Subcutaneous abdominal adipose tissue (tissue), 5 donors: ENCODE measurements at regions not wholly inside any gene's neighbourhood (a gene's known extent, or its start where the extent isn't known, plus 50 kb on each side); places are given as distances from the start of the nearest gene placed in this dataset.
A peak's percentile ranks its signal among the peaks of the same experiment; 100 is the strongest.

Experiments used
- H3K27ac ChIP-seq: one replicate; pipeline ENCODE4 v1.7.0; 2013; ENCODE audit warnings: low read depth, mild to moderate bottlenecking, inconsistent platforms, low read length, moderate library complexity
- H3K27me3 ChIP-seq, 5 donors: one replicate each; pipeline ENCODE4 v1.7.0; 2013; ENCODE audit warnings: low read length in 5 of 5, inconsistent platforms in 1 of 5; ENCODE audit not compliant: control insufficient read depth in 5 of 5, insufficient read depth in 4 of 5
- H3K36me3 ChIP-seq, 5 donors: one replicate each; pipeline ENCODE4 v1.7.0; 2013; ENCODE audit warnings: low read length in 5 of 5; ENCODE audit not compliant: control insufficient read depth in 5 of 5, insufficient read depth in 5 of 5
- H3K4me1 ChIP-seq, 5 donors: one replicate each; pipeline ENCODE4 v1.7.0; 2013; ENCODE audit warnings: low read length in 5 of 5, mild to moderate bottlenecking in 3 of 5, moderate library complexity in 1 of 5; ENCODE audit not compliant: control insufficient read depth in 5 of 5, insufficient read depth in 5 of 5
- H3K4me3 ChIP-seq, 5 donors: one replicate each; pipeline ENCODE4 v1.7.0; 2013; ENCODE audit warnings: low read length in 5 of 5, low read depth in 1 of 5
- H3K9ac ChIP-seq, 5 donors: one replicate each; pipeline ENCODE4 v1.7.0; 2013; ENCODE audit warnings: low read length in 5 of 5, mild to moderate bottlenecking in 4 of 5, moderate library complexity in 3 of 5
- H3K9me3 ChIP-seq, 5 donors: one replicate each; pipeline ENCODE4 v1.7.0; 2013; ENCODE audit warnings: low read length in 5 of 5; ENCODE audit not compliant: control insufficient read depth in 5 of 5
- donor health status: healthy.
- donor health status: healthy.
- donor health status: healthy.
- donor health status: healthy.
- donor health status: healthy.

GRCh38 chrX:9146657-9147056 lies 112.7 kb upstream of the FAM9B start:
- peaks cover 0 to 3% (median 0%) of the 10 kb centered on the region in 5 donors for H3K27me3 ChIP-seq
- H3K9ac ChIP-seq = no peak overlapping the region
- H3K27ac ChIP-seq = no peak overlapping the region
- H3K36me3 ChIP-seq = no peaks in the 10 kb centered on the region
- H3K4me3 ChIP-seq = no peak overlapping the region
- peaks cover 0 to 14% (median 3%) of the 10 kb centered on the region in 5 donors for H3K4me1 ChIP-seq
- H3K9me3 ChIP-seq = peaks cover 0 to 3% (median under 1%) of the 10 kb centered on the region in 5 donors

GRCh38 chrX:9147086-9147485 lies 113.2 kb upstream of the FAM9B start:
- H3K9ac ChIP-seq = no peak overlapping the region
- peaks cover 0 to 3% (median 0%) of the 10 kb centered on the region in 5 donors for H3K27me3 ChIP-seq
- peaks cover 0 to 7% (median 3%) of the 10 kb centered on the region in 5 donors for H3K9me3 ChIP-seq
- H3K4me1 ChIP-seq = peaks cover 0 to 14% (median 3%) of the 10 kb centered on the region in 5 donors
- H3K36me3 ChIP-seq = no peaks in the 10 kb centered on the region
- no peak overlapping the region for H3K27ac ChIP-seq
- H3K4me3 ChIP-seq = no peak overlapping the region

GRCh38 chrX:9147726-9148125 lies 113.8 kb upstream of the FAM9B start:
- peaks cover 0 to 7% (median 3%) of the 10 kb centered on the region in 5 donors for H3K9me3 ChIP-seq
- H3K9ac ChIP-seq = no peak overlapping the region
- no peaks in the 10 kb centered on the region for H3K36me3 ChIP-seq
- peaks cover 0 to 3% (median 0%) of the 10 kb centered on the region in 5 donors for H3K27me3 ChIP-seq
- H3K4me1 ChIP-seq = peaks cover 0 to 14% (median 3%) of the 10 kb centered on the region in 5 donors
- no peak overlapping the region for H3K4me3 ChIP-seq
- no peak overlapping the region for H3K27ac ChIP-seq

- H3K4me3 ChIP-seq = no peak overlapping the region
- peaks cover 0 to 3% (median 0%) of the 10 kb centered on the region in 5 donors for H3K27me3 ChIP-seq
- peak overlapping the region; percentile 16 for H3K27ac ChIP-seq
Measured at GRCh38 chrX:9148615-9149399, 114.9 kb upstream of the FAM9B start.

GRCh38 chrX:9149501-9150245 lies 115.7 kb upstream of the FAM9B start:
- Histone ChIP-seq H3K27me3 (peaks cover 0 to 3% (median 0%) of the 10 kb centered on the region in 5 donors), H3K27ac (no peak overlapping the region), H3K4me1 (peaks cover 0 to 11% (median 2%) of the 10 kb centered on the region in 5 donors), H3K9ac (no peak overlapping the region), H3K36me3 (no peaks in the 10 kb centered on the region), H3K9me3 (peaks cover 0 to 9% (median 3%) of the 10 kb centered on the region in 5 donors), H3K4me3 (no peak overlapping the region)

More at GRCh38 chrX:9148615-9149399, 114.9 kb upstream of the FAM9B start:
- Histone ChIP-seq H3K4me1 (peaks cover 0 to 14% (median 3%) of the 10 kb centered on the region in 5 donors), H3K36me3 (no peaks in the 10 kb centered on the region), H3K9me3 (peaks cover 0 to 7% (median 3%) of the 10 kb centered on the region in 5 donors), H3K9ac (no peak overlapping the region)

- Histone ChIP-seq H3K27ac (no peak overlapping the region), H3K36me3 (no peaks in the 10 kb centered on the region), H3K4me3 (no peak overlapping the region), H3K27me3 (no peaks in the 10 kb centered on the region), H3K9ac (no peak overlapping the region), H3K9me3 (peaks cover 0 to 10% (median 3%) of the 10 kb centered on the region in 5 donors), H3K4me1 (peaks cover 0 to 7% (median 0%) of the 10 kb centered on the region in 5 donors)
Measured at GRCh38 chrX:9151772-9152307, 117.9 kb upstream of the FAM9B start.

- Histone ChIP-seq H3K4me1 (peaks cover 0 to 7% (median 0%) of the 10 kb centered on the region in 5 donors), H3K9me3 (peaks cover 0 to 10% (median 3%) of the 10 kb centered on the region in 5 donors), H3K27me3 (peaks cover 0 to 4% (median 1%) of the 10 kb centered on the region in 5 donors), H3K27ac (no peak overlapping the region), H3K36me3 (no peaks in the 10 kb centered on the region), H3K4me3 (no peak overlapping the region), H3K9ac (no peak overlapping the region)
Measured at GRCh38 chrX:9153300-9153699, 119.4 kb upstream of the FAM9B start.

GRCh38 chrX:9158611-9159010 lies 124.7 kb upstream of the FAM9B start:
- Histone ChIP-seq H3K9ac (no peak overlapping the region), H3K4me3 (no peak overlapping the region), H3K27ac (no peak overlapping the region), H3K9me3 (peaks cover 0 to 4% (median 0%) of the 10 kb centered on the region in 5 donors), H3K4me1 (peaks cover 0 to 4% (median 0%) of the 10 kb centered on the region in 5 donors), H3K27me3 (peaks cover 0 to 5% (median 4%) of the 10 kb centered on the region in 5 donors), H3K36me3 (no peaks in the 10 kb centered on the region)

- H3K4me3 ChIP-seq = no peak overlapping the region
- no peaks in the 10 kb centered on the region for H3K36me3 ChIP-seq
- no peak overlapping the region for H3K27ac ChIP-seq
- H3K9ac ChIP-seq = no peak overlapping the region
- H3K27me3 ChIP-seq = peaks cover 0 to 5% (median 4%) of the 10 kb centered on the region in 5 donors
- H3K9me3 ChIP-seq = peaks cover 0 to 2% (median 0%) of the 10 kb centered on the region in 5 donors
- H3K4me1 ChIP-seq = peaks cover 0 to 5% (median 0%) of the 10 kb centered on the region in 5 donors
Measured at GRCh38 chrX:9160698-9161329, 126.9 kb upstream of the FAM9B start.
